ENCODE measurements at regions not wholly inside any gene's neighbourhood (a gene's known extent, or its start where the extent isn't known, plus 50 kb on each side); places are given as distances from the start of the nearest gene placed in this dataset.

DNA sequence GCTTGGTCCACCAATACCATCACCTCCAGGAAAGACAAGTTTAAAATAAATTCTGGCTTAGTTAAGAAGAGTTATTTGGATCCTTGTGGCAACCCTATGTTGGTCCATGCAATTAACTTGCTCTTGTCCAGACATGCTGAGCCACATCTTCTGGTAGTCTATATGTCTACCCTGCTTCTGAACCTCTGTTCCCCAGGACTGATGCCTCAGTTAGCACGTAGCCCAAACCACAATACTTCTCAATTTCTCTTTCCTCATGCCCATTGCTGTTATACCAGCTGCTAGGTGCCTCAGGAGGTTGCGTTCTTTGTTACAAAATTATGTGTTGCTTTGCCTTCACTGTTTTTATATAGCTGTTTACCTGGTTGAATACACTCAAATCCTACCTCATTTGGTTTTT lies 116.4 kb upstream of the KCNQ5 start:
- no peak for TF ChIP-seq POLR2A (IDR thresholded peaks at IDR 0.05)
- TF ChIP-seq, protein P1, sequence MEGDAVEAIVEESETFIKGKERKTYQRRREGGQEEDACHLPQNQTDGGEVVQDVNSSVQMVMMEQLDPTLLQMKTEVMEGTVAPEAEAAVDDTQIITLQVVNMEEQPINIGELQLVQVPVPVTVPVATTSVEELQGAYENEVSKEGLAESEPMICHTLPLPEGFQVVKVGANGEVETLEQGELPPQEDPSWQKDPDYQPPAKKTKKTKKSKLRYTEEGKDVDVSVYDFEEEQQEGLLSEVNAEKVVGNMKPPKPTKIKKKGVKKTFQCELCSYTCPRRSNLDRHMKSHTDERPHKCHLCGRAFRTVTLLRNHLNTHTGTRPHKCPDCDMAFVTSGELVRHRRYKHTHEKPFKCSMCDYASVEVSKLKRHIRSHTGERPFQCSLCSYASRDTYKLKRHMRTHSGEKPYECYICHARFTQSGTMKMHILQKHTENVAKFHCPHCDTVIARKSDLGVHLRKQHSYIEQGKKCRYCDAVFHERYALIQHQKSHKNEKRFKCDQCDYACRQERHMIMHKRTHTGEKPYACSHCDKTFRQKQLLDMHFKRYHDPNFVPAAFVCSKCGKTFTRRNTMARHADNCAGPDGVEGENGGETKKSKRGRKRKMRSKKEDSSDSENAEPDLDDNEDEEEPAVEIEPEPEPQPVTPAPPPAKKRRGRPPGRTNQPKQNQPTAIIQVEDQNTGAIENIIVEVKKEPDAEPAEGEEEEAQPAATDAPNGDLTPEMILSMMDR (IDR thresholded peaks at IDR 0.05): no peak
